ENCODE measurements at regions not wholly inside any gene's neighbourhood (a gene's known extent, or its start where the extent isn't known, plus 50 kb on each side); places are given as distances from the start of the nearest gene placed in this dataset.

DNA sequence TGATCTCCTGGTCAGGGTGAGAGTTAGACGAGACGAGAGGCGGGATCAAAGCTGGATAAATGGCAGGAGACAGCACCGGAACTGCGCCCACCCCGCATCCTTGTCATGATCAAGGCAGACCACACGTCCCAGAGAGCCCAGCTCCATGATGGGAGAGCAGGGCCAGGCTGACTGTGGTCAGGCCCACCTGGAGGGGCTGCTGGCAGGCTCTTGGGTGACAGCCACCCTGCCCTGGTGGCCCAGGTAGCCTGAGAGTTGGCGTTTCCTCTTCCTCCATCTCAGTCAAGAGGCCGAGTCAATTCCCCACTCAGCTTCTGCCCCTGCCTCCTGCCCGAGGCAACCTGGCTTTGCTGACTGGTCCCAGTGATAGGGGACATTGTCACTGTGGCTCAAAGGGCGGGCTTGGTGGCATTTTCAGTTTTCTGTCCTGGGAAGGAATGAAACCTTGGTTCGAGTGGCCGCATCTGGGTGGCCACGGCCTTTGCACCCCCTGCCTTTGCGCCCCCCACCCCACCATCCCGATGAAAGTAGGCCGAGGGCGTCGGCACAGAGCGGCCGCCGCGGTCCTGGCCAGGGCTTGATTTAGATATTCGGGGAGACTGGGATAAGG is 60.8 kb upstream of the PPARA start:
- TF ChIP-seq, protein P1, sequence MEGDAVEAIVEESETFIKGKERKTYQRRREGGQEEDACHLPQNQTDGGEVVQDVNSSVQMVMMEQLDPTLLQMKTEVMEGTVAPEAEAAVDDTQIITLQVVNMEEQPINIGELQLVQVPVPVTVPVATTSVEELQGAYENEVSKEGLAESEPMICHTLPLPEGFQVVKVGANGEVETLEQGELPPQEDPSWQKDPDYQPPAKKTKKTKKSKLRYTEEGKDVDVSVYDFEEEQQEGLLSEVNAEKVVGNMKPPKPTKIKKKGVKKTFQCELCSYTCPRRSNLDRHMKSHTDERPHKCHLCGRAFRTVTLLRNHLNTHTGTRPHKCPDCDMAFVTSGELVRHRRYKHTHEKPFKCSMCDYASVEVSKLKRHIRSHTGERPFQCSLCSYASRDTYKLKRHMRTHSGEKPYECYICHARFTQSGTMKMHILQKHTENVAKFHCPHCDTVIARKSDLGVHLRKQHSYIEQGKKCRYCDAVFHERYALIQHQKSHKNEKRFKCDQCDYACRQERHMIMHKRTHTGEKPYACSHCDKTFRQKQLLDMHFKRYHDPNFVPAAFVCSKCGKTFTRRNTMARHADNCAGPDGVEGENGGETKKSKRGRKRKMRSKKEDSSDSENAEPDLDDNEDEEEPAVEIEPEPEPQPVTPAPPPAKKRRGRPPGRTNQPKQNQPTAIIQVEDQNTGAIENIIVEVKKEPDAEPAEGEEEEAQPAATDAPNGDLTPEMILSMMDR (IDR thresholded peaks at IDR 0.05; ENCODE audit: low read depth, low read length, missing control alignments) = no peak
- Histone ChIP-seq H3K4me3 (ENCODE audit: low read depth, low read length) (no peak overlapping the region), H3K27me3 (replicated peaks) (no peaks in the 10 kb centered on the region), H3K27ac (peak overlapping the region; percentile 92), H3K36me3 (replicated peaks) (peaks cover 50% of the 10 kb centered on the region)
- DNase-seq = no peak
- in situ Hi-C loops (cut with HindIII; ENCODE audit: low pct_ligation_motif_present, low sequenced_read_pairs) = no loop called here

DNA sequence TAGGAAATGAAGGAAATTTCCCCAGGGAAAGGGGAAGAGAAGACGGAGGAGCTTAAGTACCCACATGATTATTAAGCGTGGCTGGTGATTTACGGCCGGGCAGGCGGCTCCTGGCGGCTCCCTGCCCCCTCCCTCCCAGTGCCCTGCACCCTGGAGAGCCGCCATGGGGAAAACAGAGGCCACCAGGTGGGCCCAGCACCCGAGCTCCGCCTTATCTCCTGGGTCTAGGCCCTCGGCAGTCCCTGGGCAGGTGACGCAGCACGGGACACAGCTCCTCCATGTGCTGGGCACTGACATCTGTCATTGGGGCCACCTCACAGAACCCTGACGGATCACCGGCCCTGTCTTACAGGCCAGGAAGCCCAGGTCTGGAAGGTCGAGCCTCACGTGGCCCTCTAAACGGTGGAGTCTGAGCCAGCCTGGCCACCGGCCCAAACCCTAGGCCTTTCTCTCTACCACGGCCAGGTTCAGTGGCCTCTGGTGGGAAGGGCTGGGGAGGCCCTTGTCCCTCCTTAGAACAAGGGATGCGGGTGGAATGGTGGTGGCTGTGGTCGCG is 60.2 kb upstream of the PPARA start:
- peaks cover 48% of the 10 kb centered on the region for H3K36me3 ChIP-seq (replicated peaks)
- no peaks in the 10 kb centered on the region for H3K27me3 ChIP-seq (replicated peaks)
- H3K4me3 ChIP-seq (ENCODE audit: low read depth, low read length) = no peak overlapping the region
- DNase-seq = no peak
- in situ Hi-C loops (cut with HindIII; ENCODE audit: low pct_ligation_motif_present, low sequenced_read_pairs) = no loop called here
- TF ChIP-seq, protein P1 (IDR thresholded peaks at IDR 0.05; ENCODE audit: low read depth, low read length, missing control alignments) = no peak
- H3K27ac ChIP-seq = peak overlapping the region; percentile 47

DNA sequence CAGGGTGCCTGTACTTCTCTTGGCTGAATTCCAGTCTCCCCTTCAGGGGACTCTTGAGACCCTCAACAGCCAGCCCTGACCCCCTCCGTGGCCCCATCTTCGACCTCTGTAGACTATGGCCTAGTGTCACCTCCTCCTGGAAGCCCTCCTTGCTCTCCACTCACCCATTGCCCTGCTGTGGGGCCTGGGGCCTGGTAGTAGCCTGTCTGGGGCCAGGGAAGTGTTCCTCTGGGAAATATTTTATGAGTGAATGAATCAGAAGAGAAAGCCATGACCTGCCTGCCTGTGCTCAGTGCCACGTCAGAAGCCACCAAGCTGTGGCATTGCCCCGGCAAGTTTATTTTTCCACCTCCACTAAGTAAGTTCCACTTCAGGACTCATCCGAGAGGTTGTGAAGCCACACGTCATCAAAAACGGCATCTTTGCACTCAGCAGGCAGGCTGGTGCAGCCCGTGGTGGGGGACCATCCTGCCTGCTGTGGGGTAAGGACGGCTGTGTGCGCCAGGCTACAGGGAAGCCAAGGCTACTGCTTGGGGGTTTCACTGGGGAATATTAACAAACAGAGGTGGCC is 59.6 kb upstream of the PPARA start:
- in situ Hi-C loops (cut with HindIII; ENCODE audit: low pct_ligation_motif_present, low sequenced_read_pairs) = no loop called here
- peaks cover 48% of the 10 kb centered on the region for H3K36me3 ChIP-seq (replicated peaks)
- TF ChIP-seq, protein P1 (IDR thresholded peaks at IDR 0.05; ENCODE audit: low read depth, low read length, missing control alignments) = no peak
- H3K27me3 ChIP-seq (replicated peaks) = no peaks in the 10 kb centered on the region
- DNase-seq = no peak
- H3K4me3 ChIP-seq (ENCODE audit: low read depth, low read length) = no peak overlapping the region
- H3K27ac ChIP-seq = peak overlapping the region; percentile 47

DNA sequence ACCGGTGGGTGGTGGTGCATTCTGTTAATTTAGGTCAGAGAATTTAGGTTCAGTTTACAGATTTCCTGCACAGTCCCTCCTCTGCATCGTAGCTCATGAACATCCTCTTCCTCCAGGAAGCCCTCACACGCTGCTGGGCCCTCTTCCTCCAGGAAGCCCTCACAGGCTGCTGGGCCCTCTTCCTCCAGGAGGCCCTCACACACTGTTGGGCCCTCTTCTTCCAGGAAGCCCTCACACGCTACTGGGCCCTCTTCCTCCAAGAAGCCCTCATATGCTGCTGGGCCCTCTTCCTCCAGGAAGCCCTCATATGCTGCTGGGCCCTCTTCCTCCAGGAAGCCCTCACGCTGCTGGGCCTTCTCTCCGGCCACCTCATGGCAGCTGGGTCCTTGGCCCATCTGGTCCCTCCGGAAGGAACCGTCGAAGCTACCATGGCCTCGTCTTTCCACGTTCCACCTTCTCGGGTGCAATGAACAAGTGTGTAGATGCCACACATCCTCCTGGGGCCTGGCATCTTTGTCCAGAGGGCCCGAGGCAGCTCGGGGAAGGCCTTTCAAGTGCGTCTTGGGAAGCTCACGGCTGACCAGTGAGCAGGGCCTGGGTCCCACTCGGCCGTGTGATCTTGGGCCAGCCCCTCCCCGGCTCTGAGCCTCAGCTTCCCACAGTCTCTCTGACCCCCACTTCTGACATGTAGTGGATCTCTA is 58.9 kb upstream of the PPARA start:
- Histone ChIP-seq H3K27me3 (replicated peaks) (no peaks in the 10 kb centered on the region), H3K4me3 (ENCODE audit: low read depth, low read length) (no peak overlapping the region), H3K27ac (peak overlapping the region; percentile 47), H3K36me3 (replicated peaks) (peaks cover 46% of the 10 kb centered on the region)
- DNase-seq = no peak
- in situ Hi-C loops (cut with HindIII; ENCODE audit: low pct_ligation_motif_present, low sequenced_read_pairs) = no loop called here
- TF ChIP-seq, protein P1 (IDR thresholded peaks at IDR 0.05; ENCODE audit: low read depth, low read length, missing control alignments) = no peak

DNA sequence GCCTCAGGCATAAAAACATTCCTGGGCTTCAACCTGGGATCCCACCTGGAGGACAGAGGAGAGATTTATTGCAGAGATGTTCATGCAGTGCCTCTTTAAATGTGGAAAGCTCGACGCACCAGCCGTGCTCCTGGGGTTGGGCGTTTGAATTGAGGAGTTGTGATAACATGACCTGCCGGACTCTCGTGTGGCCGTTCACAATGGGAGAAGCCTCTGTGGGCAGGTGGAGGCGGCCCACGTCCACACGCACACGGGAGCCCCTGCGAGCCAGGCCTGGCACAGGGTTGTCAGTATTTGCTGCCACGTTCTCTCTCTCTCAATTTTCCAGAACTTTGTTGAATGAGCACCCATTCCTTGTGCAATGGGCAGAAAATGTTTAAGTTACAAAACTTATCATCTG is 58.3 kb upstream of the PPARA start:
- Histone ChIP-seq H3K27ac (no peak overlapping the region), H3K4me3 (ENCODE audit: low read depth, low read length) (no peak overlapping the region), H3K36me3 (replicated peaks) (peaks cover 45% of the 10 kb centered on the region), H3K27me3 (replicated peaks) (no peaks in the 10 kb centered on the region)
- in situ Hi-C loops (cut with HindIII; ENCODE audit: low pct_ligation_motif_present, low sequenced_read_pairs) = no loop called here
- no peak for DNase-seq
- TF ChIP-seq, protein P1 (IDR thresholded peaks at IDR 0.05; ENCODE audit: low read depth, low read length, missing control alignments) = no peak
